GM12878 (cell line): ENCODE measurements at regions not wholly inside any gene's neighbourhood (a gene's known extent, or its start where the extent isn't known, plus 50 kb on each side); places are given as distances from the start of the nearest gene placed in this dataset.

Experiments
- ATAC-seq: fragments of 200-7000 bp; cut with Tn5 transposase; 3 replicates; pipeline ENCODE4 v1.9.1; 2020; ENCODE audit warnings: mild to moderate bottlenecking, moderate library complexity
- BruUV-seq: library from RNA; stranded (reverse); fragments of 400-500 nt; replicated peaks from 2 replicates; lab custom pipeline; 2021; lab: Mats Ljungman, UMichigan
- CTCF ChIA-PET: fragments of 300-600 bp; sonication (Branson Sonifier 250); formaldehyde crosslinking; extraction: SDS; loops from one replicate; lab custom pipeline; 2021; ENCODE audit warnings: inconsistent platforms; lab: Yijun Ruan, JAX
- POLR2A ChIA-PET: fragments of 350-600 bp; formaldehyde crosslinking; extraction: SDS; loops from one replicate; lab custom pipeline; 2021; ENCODE audit warnings: inconsistent platforms; lab: Charles Lee
- RAD21 ChIA-PET: fragments of 300-600 bp; sonication (Branson Sonifier 250); formaldehyde crosslinking; loops from one replicate; lab custom pipeline; 2023; ENCODE audit warnings: antibody characterized with exemption; ENCODE audit not compliant: unreplicated experiment; lab: Charles Lee
- SMC1A ChIA-PET: fragments of 300-600 bp; sonication (Branson Sonifier 250); formaldehyde crosslinking; loops from one replicate; lab custom pipeline; 2023; ENCODE audit not compliant: unreplicated experiment, uncharacterized antibody; lab: Charles Lee
- DNase-seq: peaks from one replicate; pipeline ENCODE4 v3.0.0-alpha.2; 2011; ENCODE audit warnings: low read depth, low spot score
- FAIRE-seq: peaks from 3 replicates; lab custom pipeline; 2011; peaks lifted over from hg19 to GRCh38; lab: Jason Lieb, UNC
- H2AFZ ChIP-seq: 2 replicates; pipeline ENCODE4 v1.6.0; 2011; ENCODE audit warnings: low read depth, low read length, control low read depth; ENCODE audit not compliant: control insufficient read depth
- H3K27ac ChIP-seq: 2 replicates; pipeline ENCODE4 v1.5.1; 2011; ENCODE audit warnings: control low read depth; ENCODE audit not compliant: control insufficient read depth, insufficient read depth
- H3K27me3 ChIP-seq, 2 experiments: replicated peaks in 1 of 2; 2 replicates each; pipeline versions ENCODE4 v1.6.0 to v1.6.1; 2011; ENCODE audit warnings: low read length in 1 of 2; ENCODE audit not compliant: control insufficient read depth in 2 of 2, insufficient read depth in 2 of 2
- H3K36me3 ChIP-seq, 2 experiments: 2 replicates each; pipeline ENCODE4 v1.5.1; 2011; ENCODE audit warnings: low read length in 1 of 2; ENCODE audit not compliant: control insufficient read depth in 2 of 2, insufficient read depth in 2 of 2
- H3K4me1 ChIP-seq: 2 replicates; pipeline ENCODE4 v1.6.1; 2011; ENCODE audit warnings: mild to moderate bottlenecking, low read length, moderate library complexity, mixed read lengths; ENCODE audit not compliant: control insufficient read depth, insufficient read depth
- H3K4me2 ChIP-seq: 2 replicates; pipeline ENCODE4 v1.6.0; 2011; ENCODE audit warnings: control low read depth; ENCODE audit not compliant: control insufficient read depth, insufficient read depth
- H3K4me3 ChIP-seq: fragments of 200-600 bp; sonication (generic); 2 replicates; pipeline ENCODE4 v1.5.1; 2016
- H3K79me2 ChIP-seq: 2 replicates; pipeline ENCODE4 v1.6.0; 2011; ENCODE audit warnings: low read length; ENCODE audit not compliant: control insufficient read depth, insufficient read depth
- H3K9ac ChIP-seq: 2 replicates; pipeline ENCODE4 v1.8.0; 2011; ENCODE audit warnings: low read length, control low read depth, mixed read lengths; ENCODE audit not compliant: control insufficient read depth, insufficient read depth
- H3K9me3 ChIP-seq: replicated peaks from 3 replicates; pipeline ENCODE4 v1.5.1; 2011; ENCODE audit warnings: mild to moderate bottlenecking, low read length; ENCODE audit not compliant: control insufficient read depth, insufficient read depth
- H4K20me1 ChIP-seq: 2 replicates; pipeline ENCODE4 v1.6.0; 2011; ENCODE audit not compliant: control insufficient read depth, insufficient read depth
- ASH2L ChIP-seq: fragments of 300-600, 200-600 bp; sonication (generic); IDR thresholded peaks from 2 replicates; pipeline ENCODE4 v1.6.1; 2017; ENCODE audit warnings: low read depth, mild to moderate bottlenecking, borderline replicate concordance
- BCL11A ChIP-seq: IDR thresholded peaks from 2 replicates; pipeline ENCODE4 v1.6.1; 2011; ENCODE audit warnings: low read depth, low read length
- BCL3 ChIP-seq: IDR thresholded peaks from 2 replicates; pipeline ENCODE4 v1.6.1; 2011; ENCODE audit warnings: borderline replicate concordance, low read depth, mild to moderate bottlenecking, moderate library complexity, low read length; ENCODE audit not compliant: insufficient read depth, poor library complexity, severe bottlenecking
- BHLHE40 ChIP-seq, 2 experiments: fragments of 450-650 bp in 1 of 2; IDR thresholded peaks; 2 replicates each; pipeline ENCODE4 v1.6.1; 2011 to 2017; ENCODE audit warnings: low read depth in 2 of 2, borderline replicate concordance in 1 of 2, improper control_type of control experiment in 1 of 2, low read length in 1 of 2, mild to moderate bottlenecking in 1 of 2
- CREM ChIP-seq: IDR thresholded peaks from 2 replicates; pipeline ENCODE4 v1.6.1; 2014; ENCODE audit warnings: antibody characterized with exemption, low read depth
- HCFC1 ChIP-seq: fragments of 150-350 bp; IDR thresholded peaks from 2 replicates; pipeline ENCODE4 v1.6.1; 2014; ENCODE audit warnings: low read length
- HDGF ChIP-seq: fragments of 450-650 bp; IDR thresholded peaks from 2 replicates; pipeline ENCODE4 v1.6.1; 2016; ENCODE audit warnings: antibody characterized with exemption
- KDM1A ChIP-seq: fragments of 200-600 bp; sonication (generic); IDR thresholded peaks from 2 replicates; pipeline ENCODE4 v1.6.1; 2016; ENCODE audit warnings: borderline replicate concordance
- NFYA ChIP-seq: IDR thresholded peaks from 2 replicates; pipeline ENCODE4 v1.6.1; 2011; ENCODE audit warnings: low read depth, mild to moderate bottlenecking, low read length, improper control_type of control experiment, borderline replicate concordance
- NRF1 ChIP-seq: conservative IDR thresholded peaks from 2 replicates; pipeline ENCODE4 v1.6.1; 2011; ENCODE audit warnings: mild to moderate bottlenecking, low read depth, low read length, improper control_type of control experiment
- PBX3 ChIP-seq: IDR thresholded peaks from 2 replicates; pipeline ENCODE4 v1.6.1; 2011; ENCODE audit warnings: mild to moderate bottlenecking, low read depth, low read length, moderate library complexity; ENCODE audit not compliant: insufficient replicate concordance
- POU2F2 ChIP-seq: IDR thresholded peaks from 3 replicates; pipeline ENCODE4 v1.6.1; 2011; ENCODE audit warnings: low read depth, mild to moderate bottlenecking, low read length, borderline replicate concordance
- PRDM15 ChIP-seq: fragments of 450-650 bp; formaldehyde crosslinking; IDR thresholded peaks from 2 replicates; pipeline ENCODE4 v1.4.0; 2020; ENCODE audit warnings: mild to moderate bottlenecking, moderate library complexity
- REST ChIP-seq: IDR thresholded peaks from 2 replicates; pipeline ENCODE4 v1.6.1; 2012; ENCODE audit warnings: mild to moderate bottlenecking, low read depth, low read length
- SMAD5 ChIP-seq: IDR thresholded peaks from 2 replicates; pipeline ENCODE4 v1.6.1; 2016; ENCODE audit warnings: antibody characterized with exemption, low read depth
- whole genome bisulfite sequencing: methylation state at CpG from one replicate; pipeline ENCODE4 v1.1.6; 2016; ENCODE audit warnings: low lambda C conversion rate; ENCODE audit not compliant: insufficient replicate concordance, insufficient coverage; ENCODE audit errors: missing lambda C conversion rate; 5-methylcytosine and 5-hydroxymethylcytosine counted together
- in situ Hi-C: fragments of 300-500 bp; cut with MboI; formaldehyde crosslinking; loops from 9 replicates; pipeline ENCODE4 v1.14.3; 2018; ENCODE audit warnings: mixed read lengths
- intact Hi-C: fragments of 100-400 bp; cut with micrococcal nuclease; formaldehyde crosslinking; loops from one replicate; pipeline ENCODE4 v1.14.2; 2022; ENCODE audit not compliant: unreplicated experiment

- H3K27ac ChIP-seq = no peak overlapping the region
- no TSS peak for BruUV-seq
- DNase-seq (no peak), FAIRE-seq (no peak), ATAC-seq (no peak)
- ChIA-PET CTCF (no interaction called here), RAD21 (no interaction called here), POLR2A (no interaction called here), SMC1A (no interaction called here)
- intact Hi-C loops = no loop called here
- no peak overlapping the region for H3K4me3 ChIP-seq
- WGBS = 13% methylated on average over 3 of the region's 3 CpGs
- H3K4me1 ChIP-seq = no peaks in the 10 kb centered on the region
- no peaks in the 10 kb centered on the region; the same call in 2 of the 3 replicates for H3K9me3 ChIP-seq
- H3K9ac ChIP-seq = no peak overlapping the region
- no peaks in the 10 kb centered on the region for H4K20me1 ChIP-seq
- H2AFZ ChIP-seq = no peak overlapping the region
- no peaks in the 10 kb centered on the region for H3K27me3 ChIP-seq
- no peaks in the 10 kb centered on the region for H3K79me2 ChIP-seq
- in situ Hi-C loops = no loop called here
- H3K4me2 ChIP-seq = no peak overlapping the region
- no peaks in the 10 kb centered on the region for H3K36me3 ChIP-seq
- TF ChIP-seq KDM1A (no peak), NFYA (no peak), CREM (no peak), POU2F2 (no peak), HCFC1 (no peak), REST (no peak), BHLHE40 (IDR thresholded peaks at IDR 0.05; ENCODE audit: borderline replicate concordance in 1 of 2, low read depth in 2 of 2, low read length in 1 of 2) (no peak), HDGF (no peak), SMAD5 (no peak), PRDM15 (CRISPR knock-in tag) (no peak), BCL11A (no peak), ASH2L (no peak), BCL3 (no peak), NRF1 (no peak), PBX3 (no peak)
Measured at GRCh38 chr12:114614040-114614439, 69.9 kb downstream of the TBX3 start.
